Panc1 (cell line): ENCODE measurements at regions not wholly inside any gene's neighbourhood (a gene's known extent, or its start where the extent isn't known, plus 50 kb on each side); places are given as distances from the start of the nearest gene placed in this dataset.

Source experiments
- ATAC-seq: fragments of 200-7000 bp; cut with Tn5 transposase; 2 replicates; pipeline ENCODE4 v1.9.1; 2020; ENCODE audit warnings: mild to moderate bottlenecking, moderate library complexity
- BruUV-seq: library from RNA; stranded (reverse); fragments of 400-500 nt; replicated peaks from 2 replicates; lab custom pipeline; 2021; lab: Mats Ljungman, UMichigan
- CTCF ChIA-PET: fragments of 300-600 bp; sonication (Branson Sonifier 250); formaldehyde crosslinking; loops from one replicate; lab custom pipeline; 2022; ENCODE audit warnings: antibody characterized with exemption; lab: Charles Lee
- POLR2A ChIA-PET: fragments of 300-600 bp; sonication (Branson Sonifier 250); formaldehyde crosslinking; loops from one replicate; lab custom pipeline; 2022; ENCODE audit warnings: antibody characterized with exemption; lab: Charles Lee
- DNase-seq: peaks from one replicate; pipeline ENCODE4 v3.0.0-alpha.2; 2010; ENCODE audit warnings: low read depth, low spot score
- H3K27ac ChIP-seq: 2 replicates; pipeline ENCODE4 v1.5.1; 2011; ENCODE audit warnings: mild to moderate bottlenecking, low read length, inconsistent platforms
- H3K27me3 ChIP-seq: fragments of 200-500 bp; sonication (Bioruptor generic); 2 replicates; pipeline ENCODE4 v1.6.0; 2014; ENCODE audit warnings: low read length, inconsistent platforms; ENCODE audit not compliant: control insufficient read depth, insufficient read depth
- H3K36me3 ChIP-seq: fragments of 200-500 bp; sonication (Bioruptor generic); 2 replicates; pipeline ENCODE4 v1.5.1; 2014; ENCODE audit warnings: inconsistent platforms, mild to moderate bottlenecking, low read length, moderate library complexity; ENCODE audit not compliant: control insufficient read depth, insufficient read depth
- H3K4me1 ChIP-seq: 2 replicates; pipeline ENCODE4 v1.5.1; 2011; ENCODE audit warnings: inconsistent platforms, mild to moderate bottlenecking, low read length, moderate library complexity; ENCODE audit not compliant: control insufficient read depth, insufficient read depth
- H3K4me3 ChIP-seq, 2 experiments: 2 replicates each; pipeline ENCODE4 v1.5.1; 2011 to 2012; ENCODE audit warnings: low read depth in 2 of 2, low read length in 2 of 2, mild to moderate bottlenecking in 2 of 2, inconsistent platforms in 1 of 2, moderate library complexity in 1 of 2
- H3K9me3 ChIP-seq: fragments of 200-500 bp; sonication (Bioruptor generic); 2 replicates; pipeline ENCODE4 v1.5.1; 2014; ENCODE audit warnings: low read depth, mild to moderate bottlenecking, inconsistent platforms, low read length, moderate library complexity; ENCODE audit not compliant: control insufficient read depth, insufficient read depth
- CTCF ChIP-seq: fragments of 450-650 bp; IDR thresholded peaks from 2 replicates; pipeline ENCODE4 v1.5.1; 2017; ENCODE audit warnings: mild to moderate bottlenecking
- POLR2AphosphoS5 ChIP-seq: IDR thresholded peaks from 2 replicates; pipeline ENCODE4 v1.6.1; 2012; ENCODE audit warnings: mild to moderate bottlenecking, low read depth, low read length, moderate library complexity
- REST ChIP-seq, 2 experiments: IDR thresholded peaks; 2 replicates each; pipeline ENCODE4 v1.6.1; 2011 to 2012; ENCODE audit warnings: low read depth in 2 of 2, control low read depth in 1 of 2, low read length in 1 of 2, mild to moderate bottlenecking in 1 of 2, moderate library complexity in 1 of 2; ENCODE audit not compliant: insufficient read depth in 1 of 2
- SIN3A ChIP-seq: IDR thresholded peaks from 2 replicates; pipeline ENCODE4 v1.6.1; 2012; ENCODE audit warnings: low read depth, mild to moderate bottlenecking, low read length, moderate library complexity, borderline replicate concordance; ENCODE audit not compliant: insufficient read depth
- TCF7L2 ChIP-seq: IDR thresholded peaks from 2 replicates; pipeline ENCODE4 v1.6.1; 2011; ENCODE audit warnings: mild to moderate bottlenecking, low read depth, low read length, inconsistent platforms
- in situ Hi-C: cut with HindIII; loops from 2 replicates; pipeline ENCODE4 v1.10.0; 2016; ENCODE audit warnings: low sequenced_read_pairs, low pct_unique_long_range_greater_than_20kb
- intact Hi-C: fragments of 100-400 bp; cut with micrococcal nuclease; formaldehyde crosslinking; loops from one replicate; pipeline ENCODE4 v1.10.0; 2022; ENCODE audit not compliant: unreplicated experiment

GRCh38 chr10:128820663-128821062, 646.4 kb upstream of the MGMT start:
- ATAC-seq (no peak), DNase-seq (no peak)
- in situ Hi-C loops (no loop called here), intact Hi-C loops (no loop called here)
- H3K4me3 ChIP-seq: no peak overlapping the region
- no peaks in the 10 kb centered on the region for H3K9me3 ChIP-seq
- TF ChIP-seq CTCF: no peak
- no peak for TF ChIP-seq SIN3A
- TF ChIP-seq TCF7L2: no peak
- TF ChIP-seq POLR2AphosphoS5: no peak
- no peak for TF ChIP-seq REST (IDR thresholded peaks at IDR 0.05; ENCODE audit: insufficient read depth in 1 of 2, low read depth in 2 of 2, low read length in 1 of 2)
- H3K27me3 ChIP-seq: no peaks in the 10 kb centered on the region
- no TSS peak for BruUV-seq
- no peak overlapping the region for H3K27ac ChIP-seq
- POLR2A ChIA-PET: no interaction called here
- CTCF ChIA-PET: no interaction called here
- H3K4me1 ChIP-seq: no peaks in the 10 kb centered on the region
- no peaks in the 10 kb centered on the region for H3K36me3 ChIP-seq

GRCh38 chr10:128823201-128823600, 643.8 kb upstream of the MGMT start:
- intact Hi-C loops: no loop called here
- BruUV-seq: no TSS peak
- POLR2A ChIA-PET: no interaction called here
- ATAC-seq (no peak), DNase-seq (no peak)
- in situ Hi-C loops: no loop called here
- no peaks in the 10 kb centered on the region for H3K4me1 ChIP-seq
- no peaks in the 10 kb centered on the region; the same call in 1 of the 2 replicates for H3K27me3 ChIP-seq
- no peak overlapping the region for H3K27ac ChIP-seq
- TF ChIP-seq POLR2AphosphoS5: no peak
- TF ChIP-seq SIN3A: no peak
- TF ChIP-seq TCF7L2: no peak
- TF ChIP-seq REST (IDR thresholded peaks at IDR 0.05; ENCODE audit: insufficient read depth in 1 of 2, low read depth in 2 of 2, low read length in 1 of 2): no peak
- TF ChIP-seq CTCF: no peak
- CTCF ChIA-PET: no interaction called here
- H3K36me3 ChIP-seq: no peaks in the 10 kb centered on the region
- no peaks in the 10 kb centered on the region for H3K9me3 ChIP-seq
- no peak overlapping the region for H3K4me3 ChIP-seq
